ENCODE measurements at regions not wholly inside any gene's neighbourhood (a gene's known extent, or its start where the extent isn't known, plus 50 kb on each side); places are given as distances from the start of the nearest gene placed in this dataset.

- Mint-ChIP-seq H3K27ac (ENCODE audit: unreplicated experiment) (no peak overlapping the region), H3K9me3 (ENCODE audit: unreplicated experiment) (peaks cover 3% of the 10 kb centered on the region), H3K4me1 (ENCODE audit: low read depth, unreplicated experiment) (no peaks in the 10 kb centered on the region), H3K27me3 (ENCODE audit: unreplicated experiment) (peaks cover 3% of the 10 kb centered on the region), H3K4me3 (ENCODE audit: unreplicated experiment) (no peak overlapping the region), H3K36me3 (ENCODE audit: unreplicated experiment) (no peaks in the 10 kb centered on the region)
- no peak for DNase-seq
- no peak for TF ChIP-seq CTCF (IDR thresholded peaks at IDR 0.05; ENCODE audit: partially characterized antibody, unreplicated experiment)
Observed at GRCh38 chr2:72001937-72002690, 145.5 kb downstream of the CYP26B1 start.

DNA sequence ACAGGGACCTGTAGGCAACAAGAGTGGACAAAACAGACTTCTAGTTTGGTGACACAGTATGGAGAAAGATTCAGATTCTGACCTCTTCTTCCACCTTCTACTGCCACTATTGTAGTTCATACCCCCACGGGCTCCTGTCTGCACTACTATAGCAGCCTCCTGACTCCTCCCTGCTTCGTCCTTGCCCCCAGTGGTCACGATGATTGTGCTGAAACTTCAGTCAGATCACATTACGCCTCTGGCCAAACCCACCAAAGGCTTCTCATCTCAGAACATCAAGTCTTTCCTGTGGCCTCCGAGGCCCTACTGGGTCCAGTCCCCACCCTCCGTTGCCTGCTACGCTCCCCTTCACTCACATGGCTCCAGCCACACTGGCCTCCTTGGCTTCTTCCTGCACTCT is 147.6 kb downstream of the CYP26B1 start:
- no peaks in the 10 kb centered on the region for H3K4me1 Mint-ChIP-seq (ENCODE audit: low read depth, unreplicated experiment)
- no peak overlapping the region for H3K27ac Mint-ChIP-seq (ENCODE audit: unreplicated experiment)
- no peaks in the 10 kb centered on the region for H3K9me3 Mint-ChIP-seq (ENCODE audit: unreplicated experiment)
- DNase-seq, result no peak
- H3K27me3 Mint-ChIP-seq (ENCODE audit: unreplicated experiment), result peaks cover 3% of the 10 kb centered on the region
- TF ChIP-seq CTCF (IDR thresholded peaks at IDR 0.05; ENCODE audit: partially characterized antibody, unreplicated experiment), result no peak
- H3K36me3 Mint-ChIP-seq (ENCODE audit: unreplicated experiment), result no peaks in the 10 kb centered on the region
- H3K4me3 Mint-ChIP-seq (ENCODE audit: unreplicated experiment), result no peak overlapping the region

DNA sequence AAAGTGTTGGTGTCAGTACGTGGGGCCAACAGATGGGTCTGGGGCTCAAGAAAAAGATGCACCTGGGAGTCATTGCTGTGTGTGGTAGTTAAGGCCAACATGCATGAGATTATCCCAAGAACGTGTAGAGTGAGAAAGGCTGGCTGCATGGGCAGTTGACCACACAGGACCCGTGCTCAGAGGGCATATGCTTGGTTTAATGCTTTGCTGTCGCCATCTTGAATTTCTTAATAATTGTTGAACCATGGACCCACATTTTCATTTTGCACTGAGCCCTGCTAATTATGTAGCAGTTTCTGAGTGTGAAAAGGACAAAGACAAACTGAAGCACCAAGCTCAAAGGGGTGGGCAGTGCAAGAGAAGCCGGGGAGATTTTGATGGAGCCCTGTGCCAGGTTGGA is 148.1 kb downstream of the CYP26B1 start:
- Mint-ChIP-seq H3K36me3 (ENCODE audit: unreplicated experiment) (no peaks in the 10 kb centered on the region), H3K27me3 (ENCODE audit: unreplicated experiment) (peaks cover 3% of the 10 kb centered on the region), H3K9me3 (ENCODE audit: unreplicated experiment) (peaks cover 3% of the 10 kb centered on the region), H3K27ac (ENCODE audit: unreplicated experiment) (no peak overlapping the region), H3K4me1 (ENCODE audit: low read depth, unreplicated experiment) (no peaks in the 10 kb centered on the region), H3K4me3 (ENCODE audit: unreplicated experiment) (no peak overlapping the region)
- TF ChIP-seq CTCF (IDR thresholded peaks at IDR 0.05; ENCODE audit: partially characterized antibody, unreplicated experiment), result no peak
- no peak for DNase-seq

DNA sequence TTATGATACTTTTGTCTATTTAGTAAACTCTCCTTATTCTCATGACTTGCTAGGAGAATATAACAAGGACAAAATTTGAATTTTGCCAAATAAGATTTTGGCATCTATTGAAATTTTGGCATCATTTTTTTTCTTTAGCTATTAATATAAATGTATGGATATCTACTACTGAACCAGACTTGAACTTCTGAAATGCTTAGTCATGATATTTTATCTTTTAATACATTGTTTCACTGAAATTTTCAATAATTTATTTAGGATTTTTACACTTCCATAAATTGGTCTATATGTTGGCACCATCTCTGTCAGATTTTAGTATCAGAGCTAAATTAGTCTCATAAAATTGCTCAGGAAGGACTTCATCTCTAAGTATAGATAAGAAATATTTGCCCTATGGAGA is 149.8 kb downstream of the CYP26B1 start:
- no peak for TF ChIP-seq CTCF (IDR thresholded peaks at IDR 0.05; ENCODE audit: partially characterized antibody, unreplicated experiment)
- H3K4me3 Mint-ChIP-seq (ENCODE audit: unreplicated experiment), result no peak overlapping the region
- peaks cover 3% of the 10 kb centered on the region for H3K9me3 Mint-ChIP-seq (ENCODE audit: unreplicated experiment)
- no peak overlapping the region for H3K27ac Mint-ChIP-seq (ENCODE audit: unreplicated experiment)
- no peak for DNase-seq
- no peaks in the 10 kb centered on the region for H3K4me1 Mint-ChIP-seq (ENCODE audit: low read depth, unreplicated experiment)
- peaks cover 1% of the 10 kb centered on the region for H3K27me3 Mint-ChIP-seq (ENCODE audit: unreplicated experiment)
- no peaks in the 10 kb centered on the region for H3K36me3 Mint-ChIP-seq (ENCODE audit: unreplicated experiment)

GRCh38 chr2:71995067-71995665 is 152.5 kb downstream of the CYP26B1 start:
- Mint-ChIP-seq H3K27me3 (ENCODE audit: unreplicated experiment) (no peaks in the 10 kb centered on the region), H3K4me1 (ENCODE audit: low read depth, unreplicated experiment) (no peaks in the 10 kb centered on the region), H3K9me3 (ENCODE audit: unreplicated experiment) (peaks cover 3% of the 10 kb centered on the region), H3K4me3 (ENCODE audit: unreplicated experiment) (no peak overlapping the region), H3K27ac (ENCODE audit: unreplicated experiment) (no peak overlapping the region), H3K36me3 (ENCODE audit: unreplicated experiment) (no peaks in the 10 kb centered on the region)
- DNase-seq, result no peak
- no peak for TF ChIP-seq CTCF (IDR thresholded peaks at IDR 0.05; ENCODE audit: partially characterized antibody, unreplicated experiment)
